ENCODE measurements at regions not wholly inside any gene's neighbourhood (a gene's known extent, or its start where the extent isn't known, plus 50 kb on each side); places are given as distances from the start of the nearest gene placed in this dataset.
"Not testable (repeated sequence)": the region's sequence is repeated elsewhere in the genome, so short reads cannot be mapped to it uniquely, and the experiment has no call there.

GRCh38 chr6:50962213-50962759 is 143.6 kb downstream of the TFAP2B start:
- DNase-seq: no peak

DNA sequence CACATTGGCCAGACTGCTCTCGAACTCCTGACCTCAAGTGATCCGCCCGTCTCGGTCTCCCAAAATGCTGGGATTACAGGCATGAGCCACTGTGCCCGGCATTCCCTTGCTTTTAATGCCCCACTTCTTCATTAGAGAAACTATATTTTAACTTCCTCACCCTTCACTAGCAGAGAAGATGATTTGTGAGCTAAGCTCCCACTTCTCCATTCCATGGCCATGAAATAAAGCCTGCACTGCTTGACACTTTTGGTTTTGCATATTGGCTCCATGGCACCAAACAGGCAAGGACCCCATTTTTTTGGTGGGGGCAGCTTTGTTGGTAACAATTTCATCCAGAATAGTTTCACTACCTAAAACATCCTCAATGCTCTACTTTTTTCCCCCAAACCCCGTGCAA is 145.3 kb downstream of the TFAP2B start:
- no peak for DNase-seq

DNA sequence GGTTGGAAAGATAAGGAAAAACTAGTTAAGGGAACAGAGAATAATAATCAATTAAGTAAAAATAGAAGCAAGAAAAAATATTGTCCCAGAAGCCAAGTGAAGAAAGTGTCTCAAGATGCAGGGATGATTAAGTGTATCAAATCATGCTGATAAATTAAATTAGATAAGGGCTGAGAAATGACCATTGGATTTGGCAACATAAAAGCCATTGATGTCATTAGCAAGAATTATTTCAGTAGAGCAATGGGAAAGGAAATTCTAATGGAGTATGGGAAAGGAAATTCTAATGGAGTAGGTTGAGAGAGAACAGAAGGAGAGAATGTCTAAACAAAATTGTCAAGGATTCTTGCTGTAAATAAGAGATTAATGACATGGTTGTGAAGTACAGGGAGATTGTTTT is 146.8 kb downstream of the TFAP2B start:
- no peak for DNase-seq

DNA sequence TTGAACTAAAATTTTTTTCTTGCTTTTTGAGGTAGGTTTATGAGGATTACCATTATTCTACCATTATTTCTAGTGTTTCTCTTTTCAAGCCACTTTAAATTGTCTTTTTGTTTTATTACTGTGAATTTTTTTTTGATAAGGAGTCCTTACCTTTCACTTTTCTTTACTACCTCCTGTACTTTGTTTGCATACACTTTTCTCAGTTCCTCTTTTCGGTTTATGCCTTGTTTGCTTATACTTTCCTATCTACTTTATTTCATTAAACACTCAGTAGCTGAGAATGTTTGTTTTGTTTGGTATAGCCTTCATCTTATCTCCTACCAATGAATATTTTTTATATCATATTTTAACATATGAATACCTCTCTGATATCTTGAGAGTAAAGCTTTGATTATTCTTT is 147.9 kb downstream of the TFAP2B start:
- no peak for DNase-seq

GRCh38 chr6:50966986-50967385 is 148.3 kb downstream of the TFAP2B start:
- DNase-seq: no peak

- not testable (repeated sequence) for DNase-seq
These were observed 149.6 kb downstream of the TFAP2B start for GRCh38 chr6:50968246-50968645.

GRCh38 chr6:50970908-50971307 is 152.2 kb downstream of the TFAP2B start:
- DNase-seq: no peak

DNA sequence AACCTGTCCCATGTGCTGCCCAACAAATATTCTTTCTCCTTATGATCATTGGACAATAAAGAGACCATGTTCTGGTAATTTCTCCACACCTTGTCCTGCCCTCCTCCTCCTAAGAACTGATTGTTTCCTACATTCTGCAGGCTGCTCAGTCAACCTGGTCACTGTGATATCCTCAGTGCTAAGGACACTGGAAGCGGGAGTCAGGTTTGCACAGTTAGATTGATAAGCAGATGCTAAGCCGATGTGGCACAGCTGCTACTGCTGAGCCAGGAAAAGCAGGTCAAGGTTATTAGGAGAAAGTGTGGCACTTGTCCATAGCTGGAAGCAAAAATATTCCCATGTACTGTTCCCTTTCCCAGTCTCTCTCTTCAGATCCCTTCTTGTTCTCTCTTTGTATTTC is 154.8 kb downstream of the TFAP2B start:
- no peak for DNase-seq

DNA sequence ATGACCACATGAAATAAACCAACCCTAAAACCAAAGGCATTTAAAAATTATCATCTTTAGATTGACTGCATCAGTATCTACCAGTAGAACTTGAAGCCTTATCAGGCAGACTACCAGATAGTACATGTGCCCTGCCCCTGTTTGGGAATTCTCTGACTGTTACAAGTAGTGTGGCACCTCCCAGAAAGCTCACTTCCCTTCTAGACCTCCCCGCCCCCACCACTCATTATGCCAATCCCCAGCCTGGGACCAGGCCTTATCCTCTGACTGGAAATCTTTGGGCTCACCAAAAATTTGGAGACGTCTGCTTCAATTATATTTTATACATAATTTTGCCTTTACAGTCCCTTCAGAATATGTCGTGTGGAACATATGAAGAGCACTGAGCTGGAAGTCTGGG is 155.6 kb downstream of the TFAP2B start:
- no peak for DNase-seq

DNA sequence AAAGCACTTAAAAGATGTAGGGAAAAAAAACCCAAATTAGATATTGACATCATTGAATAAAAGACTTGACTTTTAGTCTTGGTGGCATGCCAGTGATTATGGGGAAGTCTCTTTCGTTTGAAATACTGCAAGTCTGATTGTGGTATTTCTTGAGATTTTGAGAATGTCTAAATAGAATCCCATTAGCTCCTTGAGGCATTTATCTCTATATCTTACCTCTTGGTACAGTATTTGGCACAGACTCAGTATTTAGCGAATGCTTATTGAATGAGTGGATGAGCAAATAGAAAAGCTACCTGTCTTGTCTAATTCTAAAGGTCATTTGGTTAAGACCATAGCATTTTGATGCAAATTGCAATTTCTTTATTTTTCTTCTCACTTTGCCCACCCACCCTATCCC is 156.5 kb downstream of the TFAP2B start:
- DNase-seq: no peak

- no peak for DNase-seq
These were observed 158.2 kb downstream of the TFAP2B start for GRCh38 chr6:50976907-50977306.

DNA sequence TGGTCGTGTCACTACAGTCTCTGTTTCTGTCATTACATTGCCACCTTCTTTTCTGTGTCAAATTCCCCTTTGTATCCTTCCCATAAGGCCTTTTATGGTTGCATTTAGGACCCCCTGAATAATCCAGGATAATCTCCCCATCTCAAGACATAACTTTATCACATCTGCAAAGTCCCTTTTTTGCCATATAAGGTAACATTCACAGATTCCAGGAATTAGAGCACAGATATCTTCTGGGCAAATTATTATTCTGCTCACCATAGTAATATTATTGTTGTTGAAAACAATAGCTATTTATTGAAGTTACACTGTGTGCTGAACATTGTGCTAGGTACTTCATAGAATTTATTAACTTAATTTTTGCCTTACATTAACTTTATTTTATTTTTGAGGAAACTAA is 159.1 kb downstream of the TFAP2B start:
- DNase-seq: no peak

DNA sequence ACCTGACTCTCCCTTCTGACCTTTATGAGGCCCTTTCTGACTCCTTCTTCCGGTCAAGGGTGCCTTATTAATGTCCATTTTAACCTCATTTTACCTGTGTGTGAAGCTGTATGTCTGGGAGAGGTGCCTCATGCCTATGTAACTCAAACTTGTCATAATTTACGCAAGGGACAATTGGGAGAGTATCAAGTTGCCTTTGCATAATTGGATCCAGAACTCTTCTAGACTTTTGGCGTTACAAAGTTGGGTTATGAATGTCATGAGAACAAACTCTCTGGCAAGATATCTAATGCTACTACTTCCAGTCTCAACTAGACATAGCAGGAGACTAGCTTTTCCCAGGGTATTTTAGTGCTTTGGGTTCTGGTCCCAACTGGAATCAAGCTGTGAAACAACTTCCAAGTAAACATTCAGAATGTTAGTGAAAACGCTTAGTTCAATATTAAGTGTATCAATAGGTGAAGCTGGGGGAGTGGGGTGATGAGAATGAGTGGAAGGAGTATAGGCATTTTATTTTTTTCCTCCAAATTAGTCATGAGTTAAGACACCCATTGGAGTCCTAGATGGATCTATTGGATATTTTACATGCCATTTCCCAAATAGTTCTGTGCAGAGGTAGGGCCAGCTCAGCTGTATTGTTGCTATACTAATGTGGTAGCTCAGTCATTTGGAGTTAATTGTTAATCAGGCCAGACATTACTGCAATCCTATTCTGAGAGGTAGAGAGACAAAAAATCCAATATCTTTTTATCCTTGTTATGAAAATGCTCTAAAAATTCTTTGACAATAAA is 159.9 kb downstream of the TFAP2B start:
- no peak for DNase-seq

GRCh38 chr6:50979171-50979525 is 160.5 kb downstream of the TFAP2B start:
- DNase-seq: no peak

- no peak for DNase-seq
These were observed 165.5 kb downstream of the TFAP2B start for GRCh38 chr6:50984135-50984534.

GRCh38 chr6:50986319-50986718 is 167.6 kb downstream of the TFAP2B start:
- DNase-seq: no peak

DNA sequence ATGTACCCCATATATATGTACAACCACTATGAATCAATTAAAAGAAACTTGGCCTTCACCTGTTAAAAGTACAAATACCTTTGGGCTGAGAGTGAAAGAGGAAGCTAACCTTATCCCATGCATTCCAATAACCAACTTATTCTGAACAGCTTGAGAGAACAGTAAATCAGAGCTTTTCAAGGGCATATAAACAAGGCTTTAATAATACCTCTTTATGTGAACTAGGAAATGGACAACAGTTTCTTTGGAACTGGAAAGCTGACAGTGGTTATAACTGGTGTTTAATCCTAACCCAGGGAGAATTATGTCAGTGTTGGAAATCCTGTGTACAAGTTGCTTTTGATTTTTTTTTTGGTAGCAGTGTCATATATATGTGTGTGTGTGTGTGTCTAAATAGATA is 170.5 kb downstream of the TFAP2B start:
- DNase-seq: no peak

GRCh38 chr6:50990750-50991446 is 172.2 kb downstream of the TFAP2B start:
- no peak for DNase-seq

DNA sequence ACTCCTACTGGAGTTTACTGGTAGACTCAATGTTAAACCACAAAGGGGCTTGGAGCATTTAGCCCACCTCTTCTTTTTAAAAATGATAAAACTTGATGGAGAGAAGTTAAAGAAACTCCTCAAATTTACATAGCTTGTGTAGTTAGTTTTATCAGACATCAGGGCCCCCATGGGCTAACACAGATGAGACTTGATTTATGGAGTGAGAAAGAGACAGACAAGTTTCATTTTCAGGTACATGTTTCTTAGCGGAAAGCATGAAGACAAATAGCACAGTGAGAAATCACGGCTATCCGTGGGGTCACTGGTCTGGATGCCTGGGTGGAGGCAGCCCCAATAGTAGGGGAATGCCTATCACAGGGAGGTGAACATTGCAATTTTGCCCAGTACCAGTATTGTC is 173.6 kb downstream of the TFAP2B start:
- no peak for DNase-seq

GRCh38 chr6:50992704-50993625 is 174.3 kb downstream of the TFAP2B start:
- DNase-seq: no peak

GRCh38 chr6:50993941-50994720 is 175.5 kb downstream of the TFAP2B start:
- DNase-seq: no peak

GRCh38 chr6:50995036-50995435 is 176.4 kb downstream of the TFAP2B start:
- no peak for DNase-seq
